HG03460 (cell line): ENCODE measurements at regions not wholly inside any gene's neighbourhood (a gene's known extent, or its start where the extent isn't known, plus 50 kb on each side); places are given as distances from the start of the nearest gene placed in this dataset.

Source experiments
- ATAC-seq: cut with Tn5 transposase; IDR thresholded peaks from one replicate; pipeline ENCODE4 v1.9.1; 2021; ENCODE audit not compliant: unreplicated experiment

DNA sequence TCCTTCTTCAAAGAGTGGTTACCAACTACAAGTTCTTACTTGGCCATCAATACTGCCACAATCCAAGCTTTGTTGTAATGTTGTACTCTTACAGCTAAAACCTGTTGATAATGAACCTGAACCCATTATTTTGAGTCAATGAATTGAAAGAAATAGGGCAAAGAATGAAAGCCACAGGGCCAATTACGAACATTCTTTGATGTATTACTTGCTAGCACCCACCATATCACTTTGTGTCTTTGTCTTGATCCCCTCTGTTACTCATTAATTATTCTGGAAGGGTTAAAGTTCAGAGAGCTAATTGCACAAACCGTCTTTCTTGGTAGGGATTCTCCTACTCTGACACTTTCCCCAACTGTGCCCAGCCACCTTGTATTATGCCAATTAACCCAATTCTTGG, 53.2 kb upstream of the TFEC start:
- ATAC-seq: no peak

DNA sequence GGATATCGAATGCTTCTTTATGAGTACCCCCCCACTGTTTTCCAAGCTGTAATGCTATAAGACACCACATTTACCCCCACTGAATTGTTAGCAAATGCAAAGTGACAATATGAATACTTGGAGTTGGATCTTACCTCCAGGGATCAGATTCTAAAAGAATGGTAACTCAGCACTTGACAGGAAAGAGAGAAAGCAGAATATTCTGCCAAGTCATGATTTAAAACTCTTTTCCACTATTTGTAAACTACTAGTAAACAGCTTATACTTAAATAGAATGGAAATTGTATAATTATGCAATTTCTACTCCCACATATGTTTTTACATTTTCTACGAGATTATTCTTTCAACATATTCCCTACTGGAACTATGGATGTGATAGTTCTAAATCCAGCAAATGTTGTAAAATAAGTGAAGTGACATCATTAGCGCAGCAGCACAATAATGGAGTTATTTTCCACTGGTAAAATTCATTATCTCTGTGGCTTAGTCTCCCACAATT, 56.0 kb upstream of the TFEC start:
- ATAC-seq: no peak

DNA sequence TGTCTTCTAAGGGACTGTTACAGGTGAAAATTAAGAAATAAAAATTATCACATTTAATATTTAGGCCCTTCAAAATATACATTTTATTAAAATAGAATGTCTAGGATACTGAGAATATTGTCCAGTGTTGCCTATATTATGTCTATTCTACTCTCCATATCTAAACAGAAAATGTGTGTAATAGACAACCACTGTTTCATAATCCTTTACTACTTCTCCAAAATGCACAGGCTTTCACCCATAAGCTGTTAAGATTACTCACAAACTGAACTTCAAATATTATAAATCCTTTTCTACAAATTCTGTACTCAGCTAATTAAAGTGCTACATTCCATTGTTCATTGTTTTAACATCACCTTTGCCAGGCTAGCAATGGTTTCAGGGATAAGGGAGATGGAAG, 56.7 kb upstream of the TFEC start:
- ATAC-seq: no peak

DNA sequence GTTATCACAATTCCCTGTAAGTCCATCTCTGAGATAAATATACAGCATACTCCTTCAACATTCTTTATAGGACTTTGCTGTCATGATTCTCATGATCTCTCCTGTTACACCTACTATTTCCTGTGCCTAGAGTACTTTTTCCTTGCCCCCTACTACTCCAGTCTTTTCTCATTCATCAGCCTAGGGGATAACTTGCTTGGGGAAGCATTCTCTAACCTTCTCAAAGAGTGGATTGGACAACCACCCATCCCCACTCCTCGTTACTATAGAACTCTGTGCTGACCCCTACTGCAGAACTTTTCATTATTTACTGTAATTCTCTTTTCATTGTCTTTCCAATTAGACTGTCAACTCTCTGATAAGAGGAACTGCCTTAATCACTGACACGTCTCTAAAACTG, 57.4 kb upstream of the TFEC start:
- no peak for ATAC-seq

DNA sequence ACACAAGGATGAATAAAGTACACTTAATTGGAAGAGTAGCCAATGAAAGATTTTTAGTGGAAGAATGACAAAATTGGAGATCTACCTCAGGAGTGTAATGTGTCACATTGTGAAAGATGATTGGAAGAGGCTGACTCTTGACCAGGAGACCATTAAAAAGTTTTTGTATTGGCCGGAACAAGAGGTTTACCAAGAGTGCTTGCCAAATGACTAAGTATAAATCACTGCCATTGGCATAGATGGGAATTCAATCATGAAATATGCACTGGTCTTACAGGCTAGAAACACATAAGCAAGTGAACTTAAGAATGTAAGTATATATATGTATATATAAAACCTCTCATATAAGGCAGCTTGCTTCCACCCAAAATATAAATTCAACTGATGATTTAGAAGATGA, 58.7 kb upstream of the TFEC start:
- ATAC-seq: no peak

DNA sequence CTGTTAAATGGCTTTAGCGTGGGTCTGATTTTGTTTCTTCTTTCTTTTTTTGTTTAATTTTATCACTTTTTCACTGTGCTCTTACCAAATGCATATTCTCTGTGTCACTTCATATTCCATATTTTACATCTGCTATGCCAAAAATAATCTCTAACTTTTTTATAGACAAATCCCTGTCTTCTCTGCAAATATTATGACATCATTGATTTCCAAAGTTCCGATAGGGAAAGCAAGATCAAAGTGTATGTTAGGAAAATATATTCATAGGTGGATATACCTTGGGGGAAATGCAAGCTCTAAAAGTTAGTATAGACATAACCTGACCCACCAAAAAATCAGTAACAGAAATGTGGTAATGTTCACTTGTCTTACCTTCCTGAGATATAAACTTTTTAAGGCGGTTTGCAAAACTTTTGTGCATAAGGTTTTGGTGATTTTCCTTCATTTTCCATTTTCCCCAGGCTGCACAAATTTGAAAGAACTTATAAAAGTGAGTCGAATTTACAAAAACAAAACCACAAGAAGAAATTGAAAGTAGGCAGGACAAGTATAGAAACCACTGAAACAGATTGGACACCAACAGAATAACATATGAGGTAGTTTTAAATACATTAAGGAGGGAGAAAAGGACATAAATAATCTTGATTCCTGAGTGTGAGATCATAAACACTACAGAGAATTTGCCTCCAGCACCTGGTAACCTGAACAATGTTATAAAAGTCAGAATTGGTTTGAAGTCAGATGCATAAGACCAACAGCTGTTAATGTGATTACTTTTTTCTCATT, 63.1 kb upstream of the TFEC start:
- ATAC-seq: no peak

DNA sequence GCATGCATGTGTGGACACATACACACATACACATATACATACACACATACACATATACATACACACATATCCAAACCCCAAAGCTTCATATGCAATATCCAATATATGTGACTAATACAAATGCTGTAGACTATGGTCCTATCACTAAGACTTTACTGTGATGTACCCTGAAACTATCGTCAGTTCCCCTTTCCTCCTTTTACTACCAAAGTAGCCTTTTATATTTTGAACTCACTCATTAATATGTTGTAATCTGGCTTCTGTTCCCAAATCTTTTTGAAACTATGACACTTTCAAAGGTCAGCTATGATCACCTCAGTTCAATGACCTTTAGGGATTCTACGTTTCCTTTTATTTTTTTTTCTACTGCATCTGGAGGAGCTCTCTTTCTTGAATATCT, 64.8 kb upstream of the TFEC start:
- no peak for ATAC-seq

DNA sequence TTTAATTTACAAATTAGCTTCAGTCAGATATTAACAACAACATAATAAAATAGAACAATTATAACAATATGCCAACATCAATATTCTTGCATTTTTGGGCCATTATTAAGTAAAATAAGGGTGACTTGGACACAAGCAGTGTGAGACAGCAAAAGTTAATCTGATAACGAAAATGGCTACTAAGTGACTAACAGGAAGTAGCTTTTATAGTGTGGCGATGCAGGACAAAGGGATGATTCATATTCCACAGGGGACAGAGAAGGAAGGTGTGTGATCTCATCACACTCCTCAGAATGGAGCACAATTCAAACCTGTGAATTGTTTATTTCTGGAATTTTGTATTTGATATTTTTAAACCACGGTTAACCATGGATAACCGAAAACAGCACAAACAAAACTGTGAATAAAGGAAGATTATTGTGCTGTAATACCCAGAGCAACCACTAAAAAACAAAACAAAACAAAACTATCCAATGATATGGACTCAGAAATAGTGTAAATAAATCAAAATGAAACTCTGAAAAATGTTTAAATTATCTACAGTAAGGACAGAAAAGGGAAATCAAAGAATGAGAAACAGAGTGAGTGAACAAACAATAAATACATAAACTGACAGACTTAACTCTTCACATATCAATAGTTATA, 66.9 kb upstream of the TFEC start:
- ATAC-seq: no peak

DNA sequence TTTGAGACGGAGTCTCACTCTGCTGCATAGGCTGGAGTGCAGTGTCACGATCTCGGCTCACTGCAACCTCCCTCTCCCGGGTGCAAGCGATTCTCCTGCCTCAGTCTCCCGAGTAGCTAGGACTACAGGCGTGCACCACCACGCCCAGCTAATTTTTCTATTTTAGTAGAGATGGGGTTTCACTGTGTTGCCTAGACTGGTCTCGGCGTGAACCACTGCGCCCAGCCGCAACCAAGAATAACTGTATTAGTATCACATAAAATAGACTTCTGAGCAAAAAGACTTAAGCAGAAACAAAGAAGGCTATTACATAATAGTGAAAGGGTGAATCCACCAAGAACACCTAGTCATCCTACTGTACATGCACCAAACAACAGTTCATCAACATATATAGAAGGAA, 67.6 kb upstream of the TFEC start:
- no peak for ATAC-seq

DNA sequence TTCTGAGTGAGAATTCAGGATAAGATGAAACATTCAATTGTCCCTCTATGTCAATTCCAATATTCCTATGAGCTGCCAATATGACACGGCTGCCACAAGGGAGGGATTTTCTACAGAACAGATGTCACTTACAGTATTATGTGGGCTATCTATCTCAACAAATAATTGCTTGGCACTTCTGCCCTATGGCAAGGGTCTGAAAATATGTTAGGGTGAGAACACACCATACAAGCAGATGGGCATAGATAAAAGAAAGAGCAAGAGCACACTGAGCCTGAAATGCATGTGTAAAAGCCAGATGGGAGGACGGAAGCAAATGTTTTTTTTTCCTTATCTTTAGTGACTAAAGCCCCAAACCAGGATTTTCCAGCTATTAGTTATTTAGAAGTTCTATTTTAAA, 70.1 kb upstream of the TFEC start:
- no peak for ATAC-seq

DNA sequence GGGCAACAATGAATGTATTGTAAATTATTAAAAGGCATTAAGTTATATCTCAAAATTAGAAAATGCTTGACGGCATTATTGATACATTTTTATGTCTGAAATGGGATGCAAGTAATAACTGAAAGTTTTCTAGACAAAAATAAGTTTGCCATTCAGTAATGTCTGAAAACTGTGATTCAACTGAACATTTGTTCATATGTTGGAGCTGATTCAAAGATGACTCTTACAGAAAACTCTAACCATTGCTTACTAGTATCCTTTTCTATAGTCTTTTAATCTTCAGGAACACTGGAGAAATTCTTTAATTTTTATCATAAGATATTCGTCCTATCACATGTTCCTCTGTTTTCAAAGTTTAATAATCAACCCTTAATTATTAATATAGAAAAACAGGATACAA, 71.1 kb upstream of the TFEC start:
- no peak for ATAC-seq

DNA sequence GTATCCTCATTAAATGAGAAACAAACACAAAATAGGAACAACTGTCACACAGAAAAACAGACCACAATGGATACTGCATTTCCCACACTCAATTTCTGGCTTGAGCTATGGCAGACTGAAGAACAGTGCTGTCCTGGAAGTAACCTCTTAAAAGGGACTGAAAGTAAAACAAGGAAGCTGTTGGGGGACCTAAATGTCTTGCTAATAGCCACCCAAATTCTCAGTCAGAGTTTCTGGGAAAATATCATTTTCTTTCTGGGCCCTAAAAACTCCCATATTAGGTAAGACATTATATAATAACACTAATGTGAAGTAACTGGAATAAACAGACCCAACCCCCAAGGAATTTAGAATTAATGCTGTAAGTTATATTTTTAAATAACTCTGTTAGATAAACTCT, 80.9 kb upstream of the TFEC start:
- ATAC-seq: no peak

DNA sequence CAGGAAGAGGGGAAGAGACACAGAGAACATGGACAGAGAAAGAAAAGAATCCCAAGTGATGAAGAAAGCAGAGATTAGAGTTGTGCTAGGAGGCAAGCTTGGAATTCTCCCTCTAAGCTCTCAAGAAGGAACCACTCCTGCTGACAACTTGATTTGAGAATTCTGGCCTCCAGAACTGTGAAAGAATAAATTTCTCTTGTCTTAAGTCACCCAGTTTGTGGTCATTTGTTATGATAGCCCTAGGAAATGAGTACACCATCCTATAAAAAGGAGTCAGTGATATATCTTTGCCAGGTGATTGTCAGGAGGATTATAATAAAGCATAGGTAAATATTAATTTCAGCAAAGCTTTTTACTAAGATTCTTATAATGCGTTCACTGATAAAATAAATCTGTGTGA, 82.7 kb upstream of the TFEC start:
- ATAC-seq: no peak

DNA sequence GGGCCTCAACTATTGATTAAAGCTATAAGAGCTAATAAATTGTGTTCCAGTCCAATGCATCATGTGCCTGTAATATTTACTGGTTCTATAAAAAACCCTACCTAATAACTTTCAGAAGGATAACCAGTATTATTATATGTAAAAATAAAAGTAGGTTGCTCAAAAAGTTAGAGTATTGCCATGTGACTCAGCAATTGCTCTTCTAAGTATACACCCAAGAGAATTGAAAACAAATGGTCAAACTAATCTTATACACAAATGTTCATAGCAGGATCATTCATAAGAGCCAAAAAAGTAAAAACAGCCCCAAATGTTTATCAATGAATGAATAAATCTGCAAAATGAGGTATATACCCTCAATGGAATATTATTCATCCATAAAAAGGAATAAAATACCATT, 89.5 kb upstream of the TES start:
- no peak for ATAC-seq

DNA sequence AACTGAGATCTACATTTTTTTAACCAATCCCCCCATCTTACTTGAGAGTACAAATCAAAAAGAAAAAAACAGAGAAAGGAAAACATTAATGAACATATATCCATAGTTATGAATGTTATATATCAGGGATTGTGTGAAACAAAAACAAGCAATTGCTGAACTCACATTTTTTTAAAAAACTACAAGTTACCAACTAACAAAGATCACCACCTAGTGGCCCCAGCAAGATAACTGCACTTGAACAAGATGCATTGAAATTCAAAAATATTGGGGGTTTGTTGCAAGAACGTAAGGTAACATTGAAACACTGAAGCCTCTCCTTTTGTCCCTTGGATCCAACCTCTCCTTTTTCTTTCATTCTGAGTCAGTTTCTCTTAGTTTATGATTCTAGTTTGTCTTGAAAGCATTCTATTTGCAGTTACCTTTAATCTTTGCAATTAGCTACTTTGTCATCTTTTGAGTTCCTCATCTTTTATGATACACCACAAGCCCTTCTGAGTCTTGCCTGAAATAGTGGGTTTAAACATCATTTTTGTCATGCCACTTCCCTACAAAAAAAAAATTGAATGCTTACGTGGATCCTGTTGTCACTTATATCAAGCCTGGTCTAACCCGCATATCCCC, 87.3 kb upstream of the TES start:
- ATAC-seq: no peak

DNA sequence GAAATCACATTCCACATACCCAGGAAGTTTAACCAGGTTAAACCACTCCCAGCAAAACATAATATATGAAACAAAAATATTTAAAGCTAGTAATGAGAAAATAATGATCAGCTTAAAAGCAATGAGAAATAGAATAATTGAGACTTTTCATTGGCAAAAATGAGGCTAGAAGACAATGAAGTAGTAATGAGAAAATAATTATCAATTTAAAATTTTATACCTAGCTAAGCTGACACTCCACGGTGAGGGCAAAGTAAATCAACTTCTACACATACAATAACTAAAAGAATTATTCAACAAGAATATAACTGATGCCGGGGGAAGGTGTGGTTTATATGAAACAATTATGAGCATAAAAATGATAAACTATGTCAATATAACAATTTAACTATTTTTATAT, 82.2 kb upstream of the TES start:
- ATAC-seq: no peak

DNA sequence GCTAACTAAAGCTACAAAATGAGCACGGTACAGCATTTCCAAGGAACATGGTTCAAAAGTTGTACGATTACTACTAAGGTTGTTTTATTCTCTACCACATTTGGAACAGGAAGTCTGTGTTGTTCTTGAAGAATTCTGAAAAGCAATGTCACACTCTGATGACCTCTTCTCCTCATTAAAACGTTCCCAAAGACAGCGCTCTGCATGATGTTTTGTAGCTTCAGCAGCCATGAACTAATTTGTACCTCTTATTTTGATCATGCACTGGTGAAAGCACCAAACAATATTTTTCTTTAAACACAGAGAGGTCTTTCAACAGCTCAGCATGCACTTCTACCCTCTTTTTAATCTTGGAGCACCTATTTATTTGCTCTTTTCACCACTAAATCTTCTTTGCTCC, 75.0 kb upstream of the TES start:
- no peak for ATAC-seq

DNA sequence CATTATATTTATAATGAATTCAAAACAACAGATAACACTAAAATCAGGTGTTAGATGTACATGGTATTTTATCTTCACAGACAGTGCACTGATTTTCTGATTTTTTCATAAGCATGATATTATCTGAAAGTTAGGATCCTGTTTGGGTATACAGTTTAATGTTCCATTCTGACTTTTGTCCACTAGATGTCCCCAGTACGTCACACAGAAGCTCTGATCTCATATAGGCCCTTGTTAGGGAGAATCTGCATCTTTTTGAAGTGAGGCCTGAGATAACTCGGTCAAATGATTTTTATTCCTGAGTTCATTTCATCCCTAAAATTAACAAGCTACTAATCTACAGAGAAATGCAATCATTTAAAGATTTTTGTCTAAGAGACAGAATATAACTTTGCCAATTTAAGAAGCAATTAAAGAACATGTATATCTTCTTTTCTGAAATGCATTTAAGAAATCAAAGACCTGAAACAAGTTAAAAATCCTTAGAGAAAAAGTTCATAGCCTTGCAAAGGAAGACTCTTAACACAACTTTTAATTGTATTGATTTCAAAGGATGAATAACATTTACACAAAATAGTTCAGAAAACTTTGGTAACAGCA, 72.0 kb upstream of the TES start:
- peak; percentile 81 for ATAC-seq

DNA sequence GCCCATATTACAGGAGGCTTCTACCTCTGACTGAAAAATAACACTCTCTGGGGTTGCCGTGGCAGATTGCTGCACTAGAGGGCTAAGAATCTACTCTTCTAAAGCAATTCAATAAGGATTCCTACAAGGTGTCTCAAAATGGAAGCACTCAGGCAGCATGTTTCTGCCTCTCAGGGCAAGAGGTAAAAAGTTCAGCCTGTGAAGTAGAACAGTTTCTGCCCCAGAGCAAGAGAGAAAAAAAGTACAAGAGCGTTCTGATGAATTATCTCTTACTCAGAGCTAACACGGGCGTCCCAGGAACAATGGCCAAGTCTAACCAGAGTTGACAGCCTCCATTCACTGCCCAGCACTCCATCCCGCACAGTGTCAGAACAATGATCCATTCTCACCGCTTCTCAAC, 71.3 kb upstream of the TES start:
- ATAC-seq: no peak

DNA sequence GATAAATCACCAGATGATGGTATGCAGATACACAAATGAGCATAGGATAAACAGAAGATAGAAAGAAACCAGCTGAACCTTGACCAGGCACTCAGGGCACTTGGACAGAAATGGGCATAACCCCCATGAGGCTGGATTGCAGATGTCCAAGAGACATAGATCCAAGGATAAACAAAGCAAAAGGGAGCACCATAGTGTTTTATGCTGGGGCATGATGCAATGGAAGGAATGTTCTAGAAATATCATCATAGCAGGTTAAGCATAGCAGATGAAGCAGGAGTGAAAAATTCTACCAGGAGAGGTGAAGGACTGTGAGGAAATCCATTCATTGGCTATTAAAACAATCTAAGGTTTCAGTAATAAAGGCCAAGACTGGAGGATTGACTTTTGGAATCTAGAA, 70.5 kb upstream of the TES start:
- no peak for ATAC-seq

DNA sequence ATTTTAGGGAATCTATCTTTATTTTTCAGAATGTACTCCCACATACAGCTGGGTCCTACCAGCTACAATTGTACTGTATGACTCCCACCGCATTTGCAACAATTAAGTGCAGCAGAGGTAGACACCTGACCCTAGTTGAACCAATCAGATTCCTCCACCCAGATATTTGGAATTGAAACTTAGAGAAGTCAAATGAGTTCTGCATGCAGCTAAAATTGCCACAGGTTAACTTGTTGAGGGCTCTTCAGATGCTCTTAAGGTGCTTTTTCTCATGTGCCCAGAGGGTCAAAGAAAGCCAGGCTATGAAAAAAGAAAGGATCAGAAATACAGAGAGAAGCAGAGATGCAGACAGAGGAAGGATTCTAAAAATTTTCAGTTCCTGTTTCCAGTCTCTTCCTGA, 68.0 kb upstream of the TES start:
- no peak for ATAC-seq

DNA sequence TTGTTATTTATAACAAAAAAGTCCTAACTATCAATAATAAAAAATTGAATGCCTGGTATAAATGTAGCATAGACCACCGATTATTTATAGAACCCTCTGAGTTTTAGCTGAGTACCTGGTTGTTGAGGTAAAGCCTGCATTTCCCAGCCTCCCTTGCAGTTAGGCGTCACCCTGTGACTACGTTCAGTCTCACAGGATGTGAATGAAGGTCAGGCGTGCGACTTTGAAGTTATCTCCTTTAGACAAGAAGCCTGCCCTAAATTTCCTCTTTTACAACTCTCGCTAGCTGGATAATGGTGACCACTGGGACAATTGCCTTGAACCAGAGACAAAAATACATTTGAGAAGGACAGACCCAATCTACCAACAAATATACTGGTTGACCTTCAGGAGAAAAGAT, 67.5 kb upstream of the TES start:
- no peak for ATAC-seq
